ENCODE measurements at regions not wholly inside any gene's neighbourhood (a gene's known extent, or its start where the extent isn't known, plus 50 kb on each side); places are given as distances from the start of the nearest gene placed in this dataset.

DNA sequence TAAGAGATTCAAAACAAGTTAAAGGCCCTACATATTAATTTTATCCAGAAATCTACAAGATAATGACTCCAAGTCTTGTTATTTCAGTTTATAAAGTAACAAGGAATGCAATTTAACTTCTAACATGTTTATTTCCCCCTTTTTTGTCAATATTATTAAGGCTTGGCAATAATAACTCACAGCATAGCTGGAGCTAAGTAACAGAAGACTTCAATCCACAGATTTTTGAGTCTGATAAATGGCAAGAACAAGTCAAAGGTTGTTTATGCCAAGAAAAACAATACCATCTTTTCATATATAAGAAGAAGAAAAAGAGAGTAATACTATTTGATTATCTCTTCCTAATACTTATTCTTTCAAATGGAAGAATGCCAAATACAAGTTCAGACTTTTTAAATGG is 631.0 kb upstream of the CCDC54 start:
- TF ChIP-seq, protein P1, sequence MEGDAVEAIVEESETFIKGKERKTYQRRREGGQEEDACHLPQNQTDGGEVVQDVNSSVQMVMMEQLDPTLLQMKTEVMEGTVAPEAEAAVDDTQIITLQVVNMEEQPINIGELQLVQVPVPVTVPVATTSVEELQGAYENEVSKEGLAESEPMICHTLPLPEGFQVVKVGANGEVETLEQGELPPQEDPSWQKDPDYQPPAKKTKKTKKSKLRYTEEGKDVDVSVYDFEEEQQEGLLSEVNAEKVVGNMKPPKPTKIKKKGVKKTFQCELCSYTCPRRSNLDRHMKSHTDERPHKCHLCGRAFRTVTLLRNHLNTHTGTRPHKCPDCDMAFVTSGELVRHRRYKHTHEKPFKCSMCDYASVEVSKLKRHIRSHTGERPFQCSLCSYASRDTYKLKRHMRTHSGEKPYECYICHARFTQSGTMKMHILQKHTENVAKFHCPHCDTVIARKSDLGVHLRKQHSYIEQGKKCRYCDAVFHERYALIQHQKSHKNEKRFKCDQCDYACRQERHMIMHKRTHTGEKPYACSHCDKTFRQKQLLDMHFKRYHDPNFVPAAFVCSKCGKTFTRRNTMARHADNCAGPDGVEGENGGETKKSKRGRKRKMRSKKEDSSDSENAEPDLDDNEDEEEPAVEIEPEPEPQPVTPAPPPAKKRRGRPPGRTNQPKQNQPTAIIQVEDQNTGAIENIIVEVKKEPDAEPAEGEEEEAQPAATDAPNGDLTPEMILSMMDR (IDR thresholded peaks at IDR 0.05) = no peak
- no peak for TF ChIP-seq POLR2A (IDR thresholded peaks at IDR 0.05)
- intact Hi-C loops (cut with DNase I) = no loop called here
- Histone ChIP-seq H3K9me3 (no peaks in the 10 kb centered on the region), H3K27ac (no peak overlapping the region), H3K36me3 (replicated peaks in 1 of 2; ENCODE audit: insufficient read depth in 1 of 2, low read depth in 2 of 2) (no peaks in the 10 kb centered on the region), H3K27me3 (no peaks in the 10 kb centered on the region), H3K4me3 (no peak overlapping the region), H3K4me1 (no peaks in the 10 kb centered on the region)
- ATAC-seq (no peak), DNase-seq (no peak)

DNA sequence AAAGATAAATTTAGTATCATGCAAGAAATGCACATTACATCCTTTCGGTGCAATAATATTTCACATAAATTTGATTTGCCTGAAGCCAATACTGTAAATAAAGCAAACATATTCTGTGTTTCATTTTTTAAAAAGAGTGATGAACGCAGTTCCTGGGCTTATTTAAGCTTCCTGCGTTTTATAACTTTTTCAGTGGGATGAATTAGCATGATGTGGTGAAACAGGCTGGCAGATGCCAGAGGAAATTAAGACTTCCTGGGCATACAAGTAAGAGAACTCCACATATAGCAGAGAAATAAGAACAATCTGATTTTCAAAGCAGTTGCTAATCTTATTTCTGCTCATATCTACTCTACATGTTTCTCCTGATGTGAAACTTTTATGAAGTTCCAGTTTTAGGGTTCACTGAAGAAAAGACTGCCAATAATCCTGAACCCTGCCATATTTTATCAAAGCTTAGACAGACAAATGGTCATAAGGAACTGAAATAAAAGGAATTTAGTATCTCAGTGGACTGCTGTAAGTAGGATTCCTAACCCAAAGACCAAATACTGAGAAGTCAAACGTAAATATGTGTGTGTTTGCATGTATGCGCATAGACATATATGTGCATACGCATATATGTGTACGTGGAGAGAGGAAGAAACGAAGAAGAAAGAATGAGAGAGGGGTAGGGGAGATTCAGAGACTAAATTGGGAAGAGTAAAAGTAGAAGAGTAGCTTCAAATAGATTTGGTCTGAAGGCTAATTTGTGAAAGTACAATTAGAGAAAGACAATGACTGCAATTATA is 628.6 kb upstream of the CCDC54 start:
- Histone ChIP-seq H3K4me1 (no peaks in the 10 kb centered on the region), H3K27ac (no peak overlapping the region), H3K4me3 (no peak overlapping the region), H3K36me3 (replicated peaks in 1 of 2; ENCODE audit: insufficient read depth in 1 of 2, low read depth in 2 of 2) (no peaks in the 10 kb centered on the region), H3K9me3 (no peaks in the 10 kb centered on the region), H3K27me3 (no peaks in the 10 kb centered on the region)
- ATAC-seq = no peak
- DNase-seq = no peak
- intact Hi-C loops (cut with DNase I) = no loop called here
- WGBS, 2 donors = 55 to 62% methylated on average over 8 of the region's 8 CpGs
- TF ChIP-seq POLR2A (IDR thresholded peaks at IDR 0.05) = no peak
- TF ChIP-seq, protein P1 (IDR thresholded peaks at IDR 0.05) = no peak

DNA sequence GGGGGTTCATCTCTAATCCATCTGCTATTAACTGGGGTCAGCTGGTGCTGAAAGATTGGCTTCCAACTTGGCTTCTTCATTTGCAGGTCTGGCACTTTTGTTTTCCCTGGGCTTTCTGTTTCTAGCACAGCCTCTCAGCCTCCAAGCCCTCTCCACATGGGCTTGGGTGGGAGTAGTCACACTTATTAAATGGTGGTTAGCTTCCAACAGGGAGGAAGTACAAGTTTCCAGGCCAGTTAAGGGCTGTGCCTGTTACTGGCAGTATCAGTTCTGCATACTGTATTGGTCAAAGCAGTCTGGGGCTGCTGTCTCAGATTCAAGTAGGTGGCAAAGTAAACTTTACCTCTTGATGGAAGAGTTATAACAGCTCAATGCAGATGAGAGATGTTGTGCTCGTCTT is 627.1 kb upstream of the CCDC54 start:
- intact Hi-C loops (cut with DNase I) = no loop called here
- Histone ChIP-seq H3K36me3 (replicated peaks in 1 of 2; ENCODE audit: insufficient read depth in 1 of 2, low read depth in 2 of 2) (no peaks in the 10 kb centered on the region), H3K27ac (no peak overlapping the region), H3K4me1 (no peaks in the 10 kb centered on the region), H3K4me3 (no peak overlapping the region), H3K9me3 (no peaks in the 10 kb centered on the region), H3K27me3 (no peaks in the 10 kb centered on the region)
- no peak for TF ChIP-seq POLR2A (IDR thresholded peaks at IDR 0.05)
- 23 to 44% methylated on average over 1 of the region's 1 CpG for WGBS, 2 donors
- ATAC-seq (no peak), DNase-seq (no peak)

DNA sequence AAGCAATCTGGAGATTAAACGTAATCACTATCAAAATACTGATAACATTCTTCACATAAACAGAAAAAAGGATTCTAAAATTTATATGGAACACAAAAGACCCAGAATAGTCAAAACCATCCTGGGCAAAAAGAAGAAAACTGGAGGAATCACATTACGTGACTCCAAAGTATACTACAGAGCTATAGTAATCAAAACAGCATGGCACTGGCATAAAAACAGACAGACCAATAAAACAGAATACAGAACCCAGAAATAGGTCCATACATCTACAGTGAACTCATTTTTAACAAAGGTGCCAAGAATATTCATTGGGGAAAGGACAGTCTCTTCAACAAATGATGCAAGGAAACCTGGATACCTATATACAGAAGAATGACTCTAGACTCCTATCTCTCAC is 621.9 kb upstream of the CCDC54 start:
- H3K9me3 ChIP-seq = no peaks in the 10 kb centered on the region
- no peak for TF ChIP-seq POLR2A (IDR thresholded peaks at IDR 0.05)
- TF ChIP-seq, protein P1 (IDR thresholded peaks at IDR 0.05) = no peak
- H3K27me3 ChIP-seq = no peaks in the 10 kb centered on the region
- ATAC-seq (no peak), DNase-seq (no peak)
- intact Hi-C loops (cut with DNase I) = no loop called here
- no peaks in the 10 kb centered on the region for H3K36me3 ChIP-seq (replicated peaks in 1 of 2; ENCODE audit: insufficient read depth in 1 of 2, low read depth in 2 of 2)
- no peak overlapping the region for H3K4me3 ChIP-seq
- 65 to 66% methylated on average over 2 of the region's 2 CpGs for WGBS, 2 donors
- H3K4me1 ChIP-seq = no peaks in the 10 kb centered on the region
- H3K27ac ChIP-seq = no peak overlapping the region

DNA sequence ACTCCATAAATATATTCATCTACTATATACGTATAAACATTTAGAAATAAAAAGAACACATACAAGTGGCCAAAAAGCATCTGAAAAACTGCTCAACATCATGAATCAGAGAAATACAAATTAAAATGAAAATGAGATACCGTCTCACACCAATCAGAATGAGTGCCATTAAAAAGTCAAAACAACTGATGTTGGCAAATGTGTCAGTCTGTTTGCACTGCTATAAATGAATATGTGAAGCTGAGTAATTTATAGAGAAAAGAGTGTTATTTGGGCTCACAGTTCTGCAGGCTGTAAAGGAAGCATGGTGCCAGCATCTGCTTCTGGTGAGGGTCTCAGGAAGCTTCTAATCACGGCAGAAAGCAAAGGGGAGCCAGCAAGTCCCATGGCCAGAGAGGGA is 620.3 kb upstream of the CCDC54 start:
- TF ChIP-seq POLR2A (IDR thresholded peaks at IDR 0.05) = no peak
- TF ChIP-seq, protein P1 (IDR thresholded peaks at IDR 0.05) = no peak
- H3K27ac ChIP-seq = no peak overlapping the region
- DNase-seq = no peak
- H3K36me3 ChIP-seq (replicated peaks in 1 of 2; ENCODE audit: insufficient read depth in 1 of 2, low read depth in 2 of 2) = no peaks in the 10 kb centered on the region
- no peaks in the 10 kb centered on the region for H3K9me3 ChIP-seq
- H3K4me3 ChIP-seq = no peak overlapping the region
- no peaks in the 10 kb centered on the region for H3K4me1 ChIP-seq
- 61 to 66% methylated on average over 3 of the region's 3 CpGs for WGBS, 2 donors
- H3K27me3 ChIP-seq = no peaks in the 10 kb centered on the region
- intact Hi-C loops (cut with DNase I) = no loop called here
- ATAC-seq = no peak

Data from body of pancreas (tissue), 4 donors.